ENCODE measurements at regions not wholly inside any gene's neighbourhood (a gene's known extent, or its start where the extent isn't known, plus 50 kb on each side); places are given as distances from the start of the nearest gene placed in this dataset.

DNA sequence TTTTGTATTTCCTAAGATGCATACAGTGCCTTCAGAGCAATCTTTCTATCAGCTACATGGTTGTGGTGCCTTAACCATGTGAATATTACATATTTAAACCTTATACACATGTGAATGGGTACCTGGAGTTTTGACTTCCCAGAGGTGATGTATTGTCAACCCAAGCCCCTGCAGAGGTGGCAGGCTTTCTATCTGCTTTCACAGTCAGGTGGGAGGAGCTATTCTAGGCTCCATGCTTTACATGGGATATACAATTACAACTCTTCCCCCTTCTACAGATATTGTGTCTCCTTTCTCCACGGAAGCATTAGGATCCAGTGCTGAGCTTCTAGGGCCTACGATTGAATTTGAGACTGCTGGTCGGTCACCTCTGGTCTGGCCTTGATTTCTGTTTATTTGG, 89.8 kb upstream of the TUT7 start:
- TF ChIP-seq, protein P1, sequence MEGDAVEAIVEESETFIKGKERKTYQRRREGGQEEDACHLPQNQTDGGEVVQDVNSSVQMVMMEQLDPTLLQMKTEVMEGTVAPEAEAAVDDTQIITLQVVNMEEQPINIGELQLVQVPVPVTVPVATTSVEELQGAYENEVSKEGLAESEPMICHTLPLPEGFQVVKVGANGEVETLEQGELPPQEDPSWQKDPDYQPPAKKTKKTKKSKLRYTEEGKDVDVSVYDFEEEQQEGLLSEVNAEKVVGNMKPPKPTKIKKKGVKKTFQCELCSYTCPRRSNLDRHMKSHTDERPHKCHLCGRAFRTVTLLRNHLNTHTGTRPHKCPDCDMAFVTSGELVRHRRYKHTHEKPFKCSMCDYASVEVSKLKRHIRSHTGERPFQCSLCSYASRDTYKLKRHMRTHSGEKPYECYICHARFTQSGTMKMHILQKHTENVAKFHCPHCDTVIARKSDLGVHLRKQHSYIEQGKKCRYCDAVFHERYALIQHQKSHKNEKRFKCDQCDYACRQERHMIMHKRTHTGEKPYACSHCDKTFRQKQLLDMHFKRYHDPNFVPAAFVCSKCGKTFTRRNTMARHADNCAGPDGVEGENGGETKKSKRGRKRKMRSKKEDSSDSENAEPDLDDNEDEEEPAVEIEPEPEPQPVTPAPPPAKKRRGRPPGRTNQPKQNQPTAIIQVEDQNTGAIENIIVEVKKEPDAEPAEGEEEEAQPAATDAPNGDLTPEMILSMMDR (IDR thresholded peaks at IDR 0.05; ENCODE audit: low read length) = no peak
- no peak for TF ChIP-seq EZH2 (IDR thresholded peaks at IDR 0.05; ENCODE audit: borderline replicate concordance, low read length)

All from OCI-LY1 (cell line).